HG02623 (cell line): ENCODE measurements at regions not wholly inside any gene's neighbourhood (a gene's known extent, or its start where the extent isn't known, plus 50 kb on each side); places are given as distances from the start of the nearest gene placed in this dataset.
A peak's percentile ranks its signal among the peaks of the same experiment; 100 is the strongest.
"Not testable (repeated sequence)": the region's sequence is repeated elsewhere in the genome, so short reads cannot be mapped to it uniquely, and the experiment has no call there.

Experiments
- ATAC-seq: cut with Tn5 transposase; IDR thresholded peaks from one replicate; pipeline ENCODE4 v1.9.1; 2021; ENCODE audit warnings: moderate library complexity; ENCODE audit not compliant: unreplicated experiment

GRCh38 chr1:242914729-242915128, 340.4 kb downstream of the CEP170 start:
- ATAC-seq = not testable (repeated sequence)

DNA sequence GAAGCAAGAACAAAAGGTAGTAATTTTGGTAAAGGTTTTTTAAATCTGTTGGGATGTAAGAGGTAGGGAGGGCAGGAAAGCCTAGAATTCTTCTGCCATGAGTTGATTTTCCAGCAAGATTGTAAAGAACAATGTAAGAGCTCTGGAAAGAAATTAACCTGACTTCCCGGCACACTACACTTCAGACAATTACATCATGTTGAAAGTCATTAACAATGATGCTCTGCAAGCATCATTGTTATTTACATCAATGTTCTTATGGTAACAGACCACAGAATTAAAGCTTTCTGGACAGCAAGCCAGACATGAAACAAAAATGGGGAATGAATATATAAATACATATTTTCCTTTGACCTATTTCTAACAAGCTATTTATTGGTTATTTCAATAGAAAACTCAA, 342.2 kb downstream of the CEP170 start:
- ATAC-seq = not testable (repeated sequence)

- ATAC-seq = not testable (repeated sequence)
Observed at GRCh38 chr1:242900558-242900957, 354.5 kb downstream of the CEP170 start.

DNA sequence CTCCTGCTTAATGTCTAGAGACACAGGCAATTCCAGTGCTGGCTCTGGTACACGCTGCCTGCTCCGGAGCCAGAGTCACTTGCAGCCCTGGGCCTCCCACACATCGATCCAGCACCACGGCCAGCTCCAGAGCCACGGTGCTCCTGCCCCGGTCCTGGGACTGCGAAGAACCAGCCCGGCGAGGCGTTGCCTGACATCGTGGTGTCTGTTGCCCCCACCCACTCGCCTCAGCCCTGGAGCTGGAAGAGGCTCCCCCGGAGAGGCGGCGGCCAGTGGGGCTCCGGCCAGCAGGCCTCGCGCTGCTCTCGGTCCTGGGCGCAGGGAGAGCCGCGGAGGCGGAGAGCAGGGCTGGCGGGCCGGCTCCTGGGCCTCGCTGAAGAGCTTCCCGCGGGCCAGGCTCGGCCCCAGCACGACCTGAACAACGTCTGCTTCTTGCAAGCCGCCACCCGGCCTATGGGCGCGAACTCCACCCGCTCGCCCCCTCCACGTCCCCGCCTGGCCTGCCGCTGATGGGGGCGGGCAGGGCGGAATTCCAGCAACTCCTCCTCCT, 364.8 kb downstream of the CEP170 start:
- no peak for ATAC-seq

DNA sequence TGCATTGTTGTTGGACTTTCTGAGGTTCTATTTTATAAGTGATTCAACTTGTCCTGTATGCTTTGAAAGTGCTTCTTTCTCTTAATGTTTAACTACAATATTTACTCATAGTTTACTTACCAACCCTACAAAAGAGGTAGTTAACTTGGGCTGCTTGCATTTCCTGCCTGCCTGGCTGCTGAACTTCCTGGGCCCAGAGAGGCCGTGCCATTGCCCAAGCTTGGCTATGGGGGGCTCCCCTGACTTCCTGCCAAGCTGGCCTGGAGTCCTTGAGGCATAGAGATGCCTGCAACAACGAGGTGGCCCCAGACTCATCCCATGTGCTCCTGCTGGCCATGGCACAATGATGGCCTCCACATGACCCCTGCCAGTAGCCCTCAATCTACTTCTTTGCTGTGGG, 361.6 kb upstream of the PLD5 start:
- peak; percentile 87 for ATAC-seq

GRCh38 chr1:242880022-242880421, 355.5 kb upstream of the PLD5 start:
- not testable (repeated sequence) for ATAC-seq

DNA sequence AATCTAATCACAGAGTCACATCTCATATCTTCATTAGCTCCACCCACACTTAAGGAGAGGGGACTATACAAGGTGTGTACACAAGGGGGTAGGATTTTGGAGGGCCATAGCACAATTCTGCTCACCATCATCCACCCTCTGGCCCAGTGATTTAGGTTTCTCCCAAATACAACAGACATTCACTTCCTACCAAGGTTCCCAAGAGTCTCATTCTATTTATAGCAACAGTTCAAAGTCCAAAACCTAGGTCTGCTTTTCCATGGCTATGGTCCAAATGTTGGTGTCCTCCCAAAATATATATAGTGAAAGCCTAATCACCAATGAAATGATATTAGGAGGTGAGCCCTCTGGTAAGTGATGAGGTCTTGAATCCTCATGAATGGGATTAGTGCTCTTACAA, 353.2 kb upstream of the PLD5 start:
- no peak for ATAC-seq

- no peak for ATAC-seq
Observed at GRCh38 chr1:242877229-242877628, 352.7 kb upstream of the PLD5 start.

- no peak for ATAC-seq
Observed at GRCh38 chr1:242876030-242876429, 351.5 kb upstream of the PLD5 start.

DNA sequence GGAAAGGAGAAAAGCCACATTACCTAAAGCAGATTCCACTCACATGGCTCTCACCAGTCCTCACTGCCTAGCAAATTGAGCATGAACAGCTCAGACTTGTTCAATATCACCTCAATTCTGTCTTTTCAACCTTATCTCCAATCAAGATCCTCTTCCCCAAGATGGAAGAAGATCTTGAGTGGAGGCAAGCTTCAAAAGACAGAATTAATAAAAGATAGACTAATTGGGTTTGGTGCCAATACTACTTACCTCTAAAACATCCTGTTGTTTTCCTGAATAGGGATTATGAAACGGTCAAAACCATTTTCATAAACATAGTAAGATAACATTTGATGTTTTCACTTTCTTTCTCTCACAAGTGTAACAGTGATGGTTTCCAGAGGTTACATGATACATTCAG, 349.2 kb upstream of the PLD5 start:
- no peak for ATAC-seq

- no peak for ATAC-seq
Observed at GRCh38 chr1:242872521-242872920, 348.0 kb upstream of the PLD5 start.

GRCh38 chr1:242871471-242872030, 347.1 kb upstream of the PLD5 start:
- ATAC-seq = no peak

- no peak for ATAC-seq
Observed at GRCh38 chr1:242870966-242871365, 346.5 kb upstream of the PLD5 start.

- no peak for ATAC-seq
Observed at GRCh38 chr1:242856289-242856688, 331.8 kb upstream of the PLD5 start.

GRCh38 chr1:242854466-242854865, 330.0 kb upstream of the PLD5 start:
- no peak for ATAC-seq

- no peak for ATAC-seq
Observed at GRCh38 chr1:242847390-242847993, 323.0 kb upstream of the PLD5 start.

DNA sequence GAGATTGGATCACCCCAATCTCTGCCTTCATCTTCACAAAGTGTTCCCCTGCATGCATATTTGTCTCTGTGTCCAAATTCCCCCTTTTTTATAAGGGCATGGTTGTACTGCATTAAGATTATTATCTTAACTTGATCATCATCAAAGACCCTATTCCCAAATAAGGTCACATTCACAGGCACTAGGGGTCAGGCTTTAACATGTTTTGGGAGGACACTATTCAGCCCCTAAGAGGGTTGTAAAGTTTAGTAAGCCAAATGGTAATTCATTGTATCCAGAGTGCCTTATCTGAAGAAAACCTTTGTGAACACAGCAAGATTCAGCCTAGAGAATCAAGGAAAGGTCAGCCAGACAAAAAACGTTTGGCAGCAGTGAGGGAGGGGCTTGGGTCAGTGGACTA, 317.6 kb upstream of the PLD5 start:
- ATAC-seq = no peak

DNA sequence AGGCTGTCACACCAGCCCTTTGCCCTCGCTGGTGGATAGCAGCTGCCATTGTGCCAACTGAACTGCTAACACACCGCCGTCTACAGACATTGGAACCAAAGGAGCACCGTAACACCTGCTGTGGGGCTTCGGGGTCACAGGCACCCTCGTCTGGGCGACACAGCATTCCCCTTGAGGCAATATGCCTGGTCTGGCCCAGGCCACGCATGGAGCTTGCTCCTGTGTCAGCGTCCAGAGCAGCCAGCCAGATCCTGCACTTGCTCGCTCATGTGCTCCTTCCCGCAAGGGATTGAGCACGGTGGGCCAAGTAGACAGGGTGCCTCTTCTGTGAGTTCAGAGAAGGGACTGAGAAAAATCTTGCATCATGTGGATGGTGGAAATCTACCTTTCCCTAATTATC, 314.6 kb upstream of the PLD5 start:
- no peak for ATAC-seq

- ATAC-seq = no peak
Observed at GRCh38 chr1:242836423-242836822, 311.9 kb upstream of the PLD5 start.

- ATAC-seq = no peak
Observed at GRCh38 chr1:242828828-242829227, 304.3 kb upstream of the PLD5 start.

DNA sequence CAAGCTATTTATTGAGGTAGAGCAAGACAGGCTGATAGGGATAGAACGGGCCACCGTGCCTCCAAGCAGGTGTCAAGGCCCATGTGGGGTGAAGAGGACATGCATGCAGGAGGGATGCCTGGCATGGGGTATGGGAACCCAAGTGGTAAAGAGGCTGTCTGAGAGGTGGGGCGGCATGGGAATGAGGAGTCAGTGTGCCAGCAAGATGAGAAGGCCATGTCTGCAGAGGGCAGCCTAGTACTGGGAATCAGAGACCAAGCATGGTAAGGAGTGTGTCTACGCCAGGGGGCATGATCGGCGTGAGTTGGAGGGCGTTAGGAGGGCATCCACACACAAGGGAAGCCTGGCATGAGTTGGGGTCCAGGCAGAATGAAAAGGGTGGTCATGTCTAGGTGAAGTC, 303.7 kb upstream of the PLD5 start:
- no peak for ATAC-seq

DNA sequence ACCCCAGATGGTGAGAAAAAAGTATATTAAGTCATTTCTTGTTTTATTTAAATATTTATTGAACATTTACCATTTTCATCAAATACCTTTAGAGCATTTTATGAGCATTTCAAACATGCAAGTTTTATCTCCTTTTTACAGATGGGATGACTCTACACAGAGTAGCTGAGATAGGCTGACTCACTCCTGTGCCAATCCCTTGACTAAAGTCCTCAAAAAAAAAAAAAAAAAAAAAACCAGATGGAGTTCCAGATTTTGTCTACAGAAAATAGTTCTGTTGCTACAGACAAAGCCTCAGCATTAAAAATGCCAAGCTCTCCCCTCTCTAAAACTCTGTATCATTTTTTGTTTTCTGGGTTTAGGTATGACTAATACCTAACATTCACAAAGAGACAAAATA, 303.0 kb upstream of the PLD5 start:
- no peak for ATAC-seq
